Right hindlimb (tissue), 1 donor: ENCODE measurements at regions not wholly inside any gene's neighbourhood (a gene's known extent, or its start where the extent isn't known, plus 50 kb on each side); places are given as distances from the start of the nearest gene placed in this dataset.
"Not testable (repeated sequence)": the region's sequence is repeated elsewhere in the genome, so short reads cannot be mapped to it uniquely, and the experiment has no call there.

Experiments
- DNase-seq: peaks from one replicate; pipeline ENCODE4 v3.0.0-alpha.2; 2018

GRCh38 chr3:139095803-139096466, 51.2 kb upstream of the PRR23C start:
- DNase-seq = no peak

- DNase-seq = no peak
These were observed 52.0 kb upstream of the PRR23C start for GRCh38 chr3:139096670-139097069.

GRCh38 chr3:139098391-139098790, 53.7 kb upstream of the PRR23C start:
- DNase-seq = no peak

- no peak for DNase-seq
These were observed 55.5 kb upstream of the PRR23C start for GRCh38 chr3:139099968-139100817.

GRCh38 chr3:139100821-139101220, 56.1 kb upstream of the PRR23C start:
- DNase-seq = no peak

GRCh38 chr3:139101396-139101795, 56.7 kb upstream of the PRR23C start:
- DNase-seq = no peak

- DNase-seq = no peak
These were observed 58.8 kb upstream of the PRR23C start for GRCh38 chr3:139103484-139103883.

- DNase-seq = no peak
These were observed 59.4 kb upstream of the PRR23C start for GRCh38 chr3:139104062-139104461.

GRCh38 chr3:139105154-139105702, 60.5 kb upstream of the PRR23C start:
- DNase-seq = no peak

- DNase-seq = no peak
These were observed 61.6 kb upstream of the PRR23C start for GRCh38 chr3:139106013-139106932.

GRCh38 chr3:139107424-139108252, 62.9 kb upstream of the PRR23C start:
- no peak for DNase-seq

GRCh38 chr3:139108253-139108969, 63.7 kb upstream of the PRR23C start:
- no peak for DNase-seq

- no peak for DNase-seq
These were observed 64.6 kb upstream of the PRR23C start for GRCh38 chr3:139109271-139109670.

GRCh38 chr3:139110072-139110830, 65.6 kb upstream of the PRR23C start:
- DNase-seq = no peak

GRCh38 chr3:139110929-139111328, 66.2 kb upstream of the PRR23C start:
- DNase-seq = not testable (repeated sequence)

GRCh38 chr3:139111392-139112229, 66.9 kb upstream of the PRR23C start:
- DNase-seq = peak; percentile 60

GRCh38 chr3:139112230-139112558, 67.5 kb upstream of the PRR23C start:
- no peak for DNase-seq

GRCh38 chr3:139113231-139113992, 68.7 kb upstream of the PRR23C start:
- no peak for DNase-seq

GRCh38 chr3:139113993-139114375, 69.3 kb upstream of the PRR23C start:
- DNase-seq = no peak
